ENCODE measurements at regions not wholly inside any gene's neighbourhood (a gene's known extent, or its start where the extent isn't known, plus 50 kb on each side); places are given as distances from the start of the nearest gene placed in this dataset.

DNA sequence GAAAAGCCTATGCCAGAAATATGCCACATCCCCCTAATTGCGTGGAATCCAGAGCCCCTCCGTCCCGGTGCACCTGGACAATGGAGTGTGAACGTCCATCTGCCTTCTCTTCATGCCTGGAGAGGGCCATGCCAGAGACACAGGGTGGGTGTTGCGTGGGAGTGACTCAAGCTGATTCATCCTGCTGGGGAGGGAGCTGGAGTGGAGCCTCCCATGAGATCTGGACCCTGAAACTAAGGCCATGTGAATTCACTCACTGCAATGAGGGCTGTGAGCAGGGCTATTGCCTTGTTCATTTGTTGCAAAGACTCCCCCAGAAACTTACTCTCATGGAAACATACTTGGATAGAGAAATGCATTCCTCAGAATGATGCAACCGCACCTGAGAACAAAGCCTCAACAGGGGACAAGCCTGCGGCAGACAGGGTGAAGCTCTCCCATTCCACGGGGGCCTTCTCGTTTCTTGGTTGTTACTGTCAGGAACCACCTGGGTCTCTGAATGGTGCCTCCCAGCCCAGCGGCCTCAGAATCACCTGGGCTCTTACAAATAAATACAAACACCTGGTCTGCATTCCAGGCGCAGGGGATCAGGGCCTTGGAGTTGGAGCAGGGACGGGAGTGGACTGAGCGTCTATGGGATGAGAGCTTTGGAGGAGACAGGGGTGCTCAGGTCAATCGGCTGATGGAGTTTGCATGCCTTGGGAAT, 1031.2 kb downstream of the BRD1 start:
- Histone ChIP-seq H3K36me3 (no peaks in the 10 kb centered on the region), H3K4me1 (peaks cover 0 to 11% (median 0%) of the 10 kb centered on the region in 4 donors), H3K4me3 (no peak overlapping the region), H3K9me3 (no peaks in the 10 kb centered on the region), H3K27me3 (no peaks in the 10 kb centered on the region), H3K27ac (no peak overlapping the region)
- TF ChIP-seq POLR2A (IDR thresholded peaks at IDR 0.05) (no peak), EP300 (IDR thresholded peaks at IDR 0.05) (no peak), CTCF (IDR thresholded peaks at IDR 0.05) (no peak)
- 74 to 86% methylated on average over 14 of the region's 14 CpGs for WGBS, 2 donors
- DNase-seq (ENCODE audit: low spot score in 2 of 2) = no peak

- 31 to 45% methylated on average over 2 of the region's 2 CpGs for WGBS, 2 donors
These were observed 1032.0 kb downstream of the BRD1 start for GRCh38 chr22:48795664-48796063.

GRCh38 chr22:48794906-48795305, 1032.8 kb downstream of the BRD1 start:
- no peaks in the 10 kb centered on the region for H3K27me3 ChIP-seq
- peaks cover 0 to 11% (median 0%) of the 10 kb centered on the region in 4 donors for H3K4me1 ChIP-seq
- no peak for DNase-seq (ENCODE audit: low spot score in 2 of 2)
- 69 to 84% methylated on average over 7 of the region's 7 CpGs for WGBS, 2 donors
- no peaks in the 10 kb centered on the region for H3K9me3 ChIP-seq
- TF ChIP-seq CTCF (IDR thresholded peaks at IDR 0.05) (no peak), POLR2A (IDR thresholded peaks at IDR 0.05) (no peak), EP300 (IDR thresholded peaks at IDR 0.05) (no peak)
- H3K27ac ChIP-seq = no peak overlapping the region
- H3K36me3 ChIP-seq = no peaks in the 10 kb centered on the region
- no peak overlapping the region for H3K4me3 ChIP-seq

More at GRCh38 chr22:48795664-48796063, 1032.0 kb downstream of the BRD1 start:
- Histone ChIP-seq H3K4me3 (no peak overlapping the region), H3K27ac (no peak overlapping the region), H3K4me1 (peaks cover 0 to 11% (median 0%) of the 10 kb centered on the region in 4 donors), H3K27me3 (no peaks in the 10 kb centered on the region), H3K9me3 (no peaks in the 10 kb centered on the region), H3K36me3 (no peaks in the 10 kb centered on the region)
- peak in 1 of 2 donors; percentile 12 for DNase-seq (ENCODE audit: low spot score in 2 of 2)
- TF ChIP-seq POLR2A (IDR thresholded peaks at IDR 0.05) (no peak), CTCF (IDR thresholded peaks at IDR 0.05) (no peak), EP300 (IDR thresholded peaks at IDR 0.05) (no peak)

DNA sequence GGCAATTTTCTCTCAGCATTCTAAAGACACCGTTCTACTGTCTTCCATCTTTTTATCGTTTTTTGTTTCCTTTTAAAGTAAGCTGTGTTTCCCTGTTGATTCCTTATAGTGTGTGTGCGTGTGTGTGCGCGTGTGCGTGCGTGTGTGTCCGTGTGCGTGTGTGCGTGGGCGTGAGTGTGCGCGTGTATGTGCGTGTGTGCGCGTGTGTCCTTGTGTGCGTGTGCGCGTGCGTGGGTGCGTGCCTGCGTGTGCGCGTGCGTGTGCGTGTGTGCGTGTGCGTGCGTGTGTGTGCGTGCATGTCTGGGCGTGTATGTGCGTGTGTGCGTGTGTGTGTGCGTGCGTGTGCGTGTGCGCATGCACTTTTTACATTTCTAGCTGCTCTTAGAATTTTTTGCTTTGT, 1033.7 kb downstream of the BRD1 start:
- H3K27me3 ChIP-seq = no peaks in the 10 kb centered on the region
- no peaks in the 10 kb centered on the region for H3K36me3 ChIP-seq
- no peak overlapping the region for H3K4me3 ChIP-seq
- H3K9me3 ChIP-seq = no peaks in the 10 kb centered on the region
- no peak overlapping the region for H3K27ac ChIP-seq
- 66 to 73% methylated on average over 21 to 37 of the region's 37 CpGs for WGBS, 2 donors
- TF ChIP-seq EP300 (IDR thresholded peaks at IDR 0.05) (no peak), POLR2A (IDR thresholded peaks at IDR 0.05) (no peak), CTCF (IDR thresholded peaks at IDR 0.05) (no peak)
- no peak for DNase-seq (ENCODE audit: low spot score in 2 of 2)
- peaks cover 0 to 11% (median 0%) of the 10 kb centered on the region in 4 donors for H3K4me1 ChIP-seq

DNA sequence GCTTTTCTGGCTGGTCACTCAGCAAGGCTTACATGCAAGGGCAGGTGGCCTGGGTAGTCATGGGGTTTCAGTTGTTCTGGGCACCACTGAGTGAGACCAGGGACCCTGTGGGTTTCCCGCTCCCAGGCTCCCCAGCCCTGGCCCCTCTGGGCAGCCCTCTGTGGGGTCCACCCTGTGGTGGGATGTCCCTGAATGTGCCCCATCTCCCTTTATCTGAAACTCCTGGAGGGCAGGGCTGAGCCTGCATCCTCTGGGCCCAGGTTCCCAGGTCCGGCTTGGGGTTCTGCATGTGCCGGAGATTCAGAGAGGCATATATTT, 1041.0 kb downstream of the BRD1 start:
- H3K4me3 ChIP-seq = no peak overlapping the region
- no peaks in the 10 kb centered on the region for H3K27me3 ChIP-seq
- no peak overlapping the region for H3K27ac ChIP-seq
- H3K36me3 ChIP-seq = no peaks in the 10 kb centered on the region
- WGBS, 2 donors = 90 to 94% methylated on average over 3 of the region's 3 CpGs
- no peak for DNase-seq (ENCODE audit: low spot score in 2 of 2)
- H3K4me1 ChIP-seq = no peaks in the 10 kb centered on the region
- TF ChIP-seq CTCF (IDR thresholded peaks at IDR 0.05) = no peak
- no peak for TF ChIP-seq POLR2A (IDR thresholded peaks at IDR 0.05)
- TF ChIP-seq EP300 (IDR thresholded peaks at IDR 0.05) = no peak
- no peaks in the 10 kb centered on the region for H3K9me3 ChIP-seq

Measured in tibial nerve (tissue), 4 donors.